Naive thymus-derived CD4-positive, alpha-beta T cell (primary cell): ENCODE measurements at regions not wholly inside any gene's neighbourhood (a gene's known extent, or its start where the extent isn't known, plus 50 kb on each side); places are given as distances from the start of the nearest gene placed in this dataset.
A peak's percentile ranks its signal among the peaks of the same experiment; 100 is the strongest.

ENCODE experiments used
- ATAC-seq: fragments of 150-1000 bp; cut with Tn5 transposase; 2 replicates; pipeline ENCODE4 v1.10.0; 2021; ENCODE audit warnings: mild to moderate bottlenecking, moderate library complexity
- CTCF ChIA-PET: fragments of 350-600 bp; sonication (Branson Sonifier 250); formaldehyde crosslinking; loops from one replicate; lab custom pipeline; 2021; ENCODE audit warnings: antibody characterized with exemption; lab: Charles Lee
- POLR2A ChIA-PET: fragments of 350-600 bp; sonication (Branson Sonifier 250); formaldehyde crosslinking; loops from one replicate; lab custom pipeline; 2021; ENCODE audit warnings: antibody characterized with exemption, inconsistent platforms; lab: Charles Lee
- DNase-seq, 9 donors: peaks; one replicate each; pipeline versions ENCODE4 v3.0.0 to v3.0.0-alpha.2; 2020 to 2022; ENCODE audit warnings: mixed read lengths in 1 of 9
- H3K27ac ChIP-seq: one replicate; pipeline ENCODE4 v1.7.0; 2013; ENCODE audit warnings: mild to moderate bottlenecking, low read depth, low read length, moderate library complexity
- H3K27me3 ChIP-seq, 2 donors: one replicate each; pipeline ENCODE4 v1.7.0; 2013; ENCODE audit warnings: low read length in 2 of 2, mild to moderate bottlenecking in 2 of 2, moderate library complexity in 2 of 2; ENCODE audit not compliant: control insufficient read depth in 2 of 2, insufficient read depth in 2 of 2
- H3K36me3 ChIP-seq, 3 experiments: 1 replicate in 2 of 3; 2 replicates in 1 of 3; pipeline ENCODE4 v1.7.0; 2013; ENCODE audit warnings: low read length in 3 of 3, mild to moderate bottlenecking in 3 of 3, moderate library complexity in 1 of 3; ENCODE audit not compliant: insufficient read depth in 3 of 3, control insufficient read depth in 2 of 3
- H3K4me1 ChIP-seq, 2 donors: one replicate each; pipeline ENCODE4 v1.7.0; 2013; ENCODE audit warnings: low read length in 2 of 2, mild to moderate bottlenecking in 2 of 2, moderate library complexity in 1 of 2; ENCODE audit not compliant: control insufficient read depth in 2 of 2, insufficient read depth in 2 of 2
- H3K4me3 ChIP-seq: 2 replicates; pipeline ENCODE4 v1.7.0; 2013; ENCODE audit warnings: mild to moderate bottlenecking, low read length
- H3K9me3 ChIP-seq, 3 experiments: 1 replicate in 2 of 3; 2 replicates in 1 of 3; pipeline ENCODE4 v1.7.0; 2013; ENCODE audit warnings: low read length in 3 of 3; ENCODE audit not compliant: control insufficient read depth in 2 of 3
- H3K27ac Mint-ChIP-seq, 9 donors: one replicate each; pipeline ENCODE4 v1.8.0; 2020 to 2022; ENCODE audit warnings: mixed read lengths in 9 of 9, mild to moderate bottlenecking in 8 of 9, moderate library complexity in 5 of 9, inconsistent platforms in 2 of 9
- H3K27me3 Mint-ChIP-seq, 5 donors: one replicate each; pipeline ENCODE4 v1.8.0; 2021 to 2022; ENCODE audit warnings: mixed read lengths in 5 of 5, mild to moderate bottlenecking in 1 of 5
- H3K36me3 Mint-ChIP-seq, 5 donors: one replicate each; pipeline ENCODE4 v1.8.0; 2020 to 2022; ENCODE audit warnings: mixed read lengths in 5 of 5, mild to moderate bottlenecking in 3 of 5, inconsistent platforms in 1 of 5
- H3K4me1 Mint-ChIP-seq, 7 donors: one replicate each; pipeline ENCODE4 v1.8.0; 2020 to 2022; ENCODE audit warnings: mixed read lengths in 7 of 7, mild to moderate bottlenecking in 3 of 7, inconsistent platforms in 1 of 7
- H3K4me3 Mint-ChIP-seq, 10 donors: one replicate each; pipeline ENCODE4 v1.8.0; 2020 to 2022; ENCODE audit warnings: mild to moderate bottlenecking in 10 of 10, mixed read lengths in 10 of 10, moderate library complexity in 6 of 10, inconsistent platforms in 2 of 10
- H3K9me3 Mint-ChIP-seq, 11 donors: one replicate each; pipeline ENCODE4 v1.8.0; 2020 to 2022; ENCODE audit warnings: mixed read lengths in 11 of 11, mild to moderate bottlenecking in 4 of 11, inconsistent platforms in 1 of 11, moderate library complexity in 1 of 11
- intact Hi-C, 2 donors: fragments of 100-400 bp; cut with micrococcal nuclease; formaldehyde crosslinking; loops; one replicate each; pipeline ENCODE4 v1.15.1; 2023

- intact Hi-C loops = no loop called here
- ATAC-seq = no peak
- CTCF ChIA-PET = no interaction called here
Observed at GRCh38 chr10:43943119-43943817, 294.6 kb upstream of the ZNF32 start.

GRCh38 chr10:43942096-43942850 is 293.6 kb upstream of the ZNF32 start:
- peak in 1 of 9 donors; percentile 8 for DNase-seq
- Histone ChIP-seq H3K36me3 (no peaks in the 10 kb centered on the region), H3K27me3 (no peaks in the 10 kb centered on the region), H3K4me3 (no peak overlapping the region), H3K4me1 (peaks cover 0 to 4% of the 10 kb centered on the region in 2 donors), H3K27ac (no peak overlapping the region), H3K9me3 (no peaks in the 10 kb centered on the region)
- Mint-ChIP-seq H3K36me3 (no peaks in the 10 kb centered on the region), H3K27ac (peak overlapping the region in 1 of 9 donors; percentile 9), H3K4me1 (peaks cover 0 to 38% (median 22%) of the 10 kb centered on the region in 7 donors), H3K4me3 (peak overlapping the region in 4 of 10 donors; percentile 4 to 58 (median 36)), H3K9me3 (peaks cover 0 to 2% (median 0%) of the 10 kb centered on the region in 11 donors), H3K27me3 (peaks cover 4 to 24% (median 6%) of the 10 kb centered on the region in 5 donors)
- POLR2A ChIA-PET = no interaction called here
- intact Hi-C loops = no loop called here
- CTCF ChIA-PET = no interaction called here
- ATAC-seq = no peak

More at GRCh38 chr10:43943119-43943817, 294.6 kb upstream of the ZNF32 start:
- Histone ChIP-seq H3K4me1 (peaks cover 0 to 4% of the 10 kb centered on the region in 2 donors), H3K36me3 (no peaks in the 10 kb centered on the region), H3K27ac (no peak overlapping the region), H3K9me3 (no peaks in the 10 kb centered on the region), H3K4me3 (no peak overlapping the region), H3K27me3 (no peaks in the 10 kb centered on the region)
- Mint-ChIP-seq H3K4me3 (peak overlapping the region in 9 of 10 donors; percentile 9 to 58 (median 46)), H3K9me3 (peaks cover 0 to 3% (median 0%) of the 10 kb centered on the region in 11 donors), H3K4me1 (peaks cover 0 to 38% (median 22%) of the 10 kb centered on the region in 7 donors), H3K27ac (peak overlapping the region in 1 of 9 donors; percentile 29), H3K27me3 (peaks cover 4 to 24% (median 6%) of the 10 kb centered on the region in 5 donors), H3K36me3 (no peaks in the 10 kb centered on the region)
- POLR2A ChIA-PET = no interaction called here
- DNase-seq = peak in 1 of 9 donors; percentile 7

- Histone ChIP-seq H3K4me3 (no peak overlapping the region), H3K27ac (no peak overlapping the region), H3K27me3 (no peaks in the 10 kb centered on the region), H3K36me3 (no peaks in the 10 kb centered on the region), H3K9me3 (no peaks in the 10 kb centered on the region), H3K4me1 (peaks cover 0 to 4% of the 10 kb centered on the region in 2 donors)
- Mint-ChIP-seq H3K4me1 (peaks cover 0 to 38% (median 22%) of the 10 kb centered on the region in 7 donors), H3K27ac (no peak overlapping the region), H3K36me3 (no peaks in the 10 kb centered on the region), H3K27me3 (peaks cover 4 to 20% (median 10%) of the 10 kb centered on the region in 5 donors), H3K9me3 (peaks cover 0 to 2% (median 0%) of the 10 kb centered on the region in 11 donors), H3K4me3 (peak overlapping the region in 2 of 10 donors; percentile 19 to 38)
- ChIA-PET POLR2A (no interaction called here), CTCF (no interaction called here)
- DNase-seq (peak in 1 of 9 donors; percentile 14), ATAC-seq (no peak)
- intact Hi-C loops = no loop called here
Observed at GRCh38 chr10:43940898-43941837, 292.5 kb upstream of the ZNF32 start.

GRCh38 chr10:43939939-43940820 is 291.5 kb upstream of the ZNF32 start:
- no peaks in the 10 kb centered on the region for H3K27me3 ChIP-seq
- POLR2A ChIA-PET = no interaction called here
- no peak overlapping the region for H3K27ac ChIP-seq
- Mint-ChIP-seq H3K9me3 (peaks cover 0 to 2% (median 0%) of the 10 kb centered on the region in 11 donors), H3K27me3 (peaks cover 4 to 15% (median 13%) of the 10 kb centered on the region in 5 donors), H3K27ac (no peak overlapping the region), H3K4me1 (peaks cover 0 to 38% (median 22%) of the 10 kb centered on the region in 7 donors), H3K36me3 (no peaks in the 10 kb centered on the region), H3K4me3 (no peak overlapping the region)
- no peaks in the 10 kb centered on the region for H3K36me3 ChIP-seq
- H3K4me1 ChIP-seq = peaks cover 0 to 4% of the 10 kb centered on the region in 2 donors
- ATAC-seq = no peak
- no peak overlapping the region for H3K4me3 ChIP-seq
- CTCF ChIA-PET = no interaction called here
- intact Hi-C loops = no loop called here
- DNase-seq = peak in 1 of 9 donors; percentile 8
- no peaks in the 10 kb centered on the region for H3K9me3 ChIP-seq

GRCh38 chr10:43939389-43939938 is 290.8 kb upstream of the ZNF32 start:
- H3K4me1 ChIP-seq = peaks cover 0 to 4% of the 10 kb centered on the region in 2 donors
- Mint-ChIP-seq H3K27ac (peak overlapping the region in 1 of 9 donors; percentile 1), H3K9me3 (peaks cover 0 to 2% (median 0%) of the 10 kb centered on the region in 11 donors), H3K36me3 (no peaks in the 10 kb centered on the region), H3K27me3 (peaks cover 2 to 14% (median 11%) of the 10 kb centered on the region in 5 donors), H3K4me1 (peaks cover 0 to 36% (median 20%) of the 10 kb centered on the region in 7 donors), H3K4me3 (no peak overlapping the region)
- no peaks in the 10 kb centered on the region for H3K9me3 ChIP-seq
- no peak overlapping the region for H3K27ac ChIP-seq
- H3K27me3 ChIP-seq = no peaks in the 10 kb centered on the region
- no peak for DNase-seq
- no peak for ATAC-seq
- H3K4me3 ChIP-seq = no peak overlapping the region
- intact Hi-C loops = no loop called here
- no peaks in the 10 kb centered on the region for H3K36me3 ChIP-seq
- CTCF ChIA-PET = no interaction called here
- POLR2A ChIA-PET = no interaction called here
